ENCODE measurements at regions not wholly inside any gene's neighbourhood (a gene's known extent, or its start where the extent isn't known, plus 50 kb on each side); places are given as distances from the start of the nearest gene placed in this dataset.
A peak's percentile ranks its signal among the peaks of the same experiment; 100 is the strongest.
"Not testable (repeated sequence)": the region's sequence is repeated elsewhere in the genome, so short reads cannot be mapped to it uniquely, and the experiment has no call there.

- DNase-seq (ENCODE audit: low spot score): no peak
Measured at GRCh38 chr3:107153981-107154380, 223.3 kb upstream of the CCDC54 start.

GRCh38 chr3:107172411-107172810, 204.8 kb upstream of the CCDC54 start:
- no peak for DNase-seq (ENCODE audit: low spot score)

- no peak for DNase-seq (ENCODE audit: low spot score)
Measured at GRCh38 chr3:107184375-107184774, 192.9 kb upstream of the CCDC54 start.

- no peak for DNase-seq (ENCODE audit: low spot score)
Measured at GRCh38 chr3:107188262-107188661, 189.0 kb upstream of the CCDC54 start.

GRCh38 chr3:107189158-107189791, 188.0 kb upstream of the CCDC54 start:
- no peak for DNase-seq (ENCODE audit: low spot score)

- DNase-seq (ENCODE audit: low spot score): no peak
Measured at GRCh38 chr3:107193116-107193515, 184.1 kb upstream of the CCDC54 start.

GRCh38 chr3:107198581-107199181, 178.6 kb upstream of the CCDC54 start:
- DNase-seq (ENCODE audit: low spot score): no peak

- DNase-seq (ENCODE audit: low spot score): no peak
Measured at GRCh38 chr3:107201146-107201545, 176.1 kb upstream of the CCDC54 start.

GRCh38 chr3:107202885-107203284, 174.4 kb upstream of the CCDC54 start:
- not testable (repeated sequence) for DNase-seq (ENCODE audit: low spot score)

- no peak for DNase-seq (ENCODE audit: low spot score)
Measured at GRCh38 chr3:107204121-107204520, 173.1 kb upstream of the CCDC54 start.

GRCh38 chr3:107205358-107205757, 171.9 kb upstream of the CCDC54 start:
- no peak for DNase-seq (ENCODE audit: low spot score)

- DNase-seq (ENCODE audit: low spot score): peak; percentile 27
Measured at GRCh38 chr3:107206141-107206540, 171.1 kb upstream of the CCDC54 start.

- no peak for DNase-seq (ENCODE audit: low spot score)
Measured at GRCh38 chr3:107206945-107207344, 170.3 kb upstream of the CCDC54 start.

- DNase-seq (ENCODE audit: low spot score): no peak
Measured at GRCh38 chr3:107208100-107208499, 169.1 kb upstream of the CCDC54 start.

- DNase-seq (ENCODE audit: low spot score): no peak
Measured at GRCh38 chr3:107208796-107209195, 168.4 kb upstream of the CCDC54 start.

GRCh38 chr3:107209302-107209990, 167.8 kb upstream of the CCDC54 start:
- no peak for DNase-seq (ENCODE audit: low spot score)

- DNase-seq (ENCODE audit: low spot score): no peak
Measured at GRCh38 chr3:107211608-107212007, 165.6 kb upstream of the CCDC54 start.

GRCh38 chr3:107212618-107213017, 164.6 kb upstream of the CCDC54 start:
- no peak for DNase-seq (ENCODE audit: low spot score)

- no peak for DNase-seq (ENCODE audit: low spot score)
Measured at GRCh38 chr3:107213044-107213669, 164.1 kb upstream of the CCDC54 start.

- DNase-seq (ENCODE audit: low spot score): no peak
Measured at GRCh38 chr3:107216229-107216628, 161.0 kb upstream of the CCDC54 start.

- no peak for DNase-seq (ENCODE audit: low spot score)
Measured at GRCh38 chr3:107216711-107217110, 160.5 kb upstream of the CCDC54 start.

GRCh38 chr3:107217172-107217571, 160.1 kb upstream of the CCDC54 start:
- DNase-seq (ENCODE audit: low spot score): no peak

GRCh38 chr3:107218864-107219269, 158.4 kb upstream of the CCDC54 start:
- DNase-seq (ENCODE audit: low spot score): no peak
